Activated CD4-positive, alpha-beta memory T cell treated with anti-CD3 and anti-CD28 coated beads for 36 hours (primary cell): ENCODE measurements at regions not wholly inside any gene's neighbourhood (a gene's known extent, or its start where the extent isn't known, plus 50 kb on each side); places are given as distances from the start of the nearest gene placed in this dataset.

Experiments
- CTCF ChIA-PET: fragments of 350-600 bp; sonication (Branson Sonifier 250); formaldehyde crosslinking; loops from one replicate; lab custom pipeline; 2021; ENCODE audit warnings: antibody characterized with exemption, inconsistent platforms; lab: Charles Lee
- POLR2A ChIA-PET: fragments of 350-600 bp; sonication (Branson Sonifier 250); formaldehyde crosslinking; loops from one replicate; lab custom pipeline; 2021; ENCODE audit warnings: antibody characterized with exemption; lab: Charles Lee
- DNase-seq: peaks from one replicate; pipeline ENCODE4 v3.0.0-alpha.2; 2020
- H3K27ac Mint-ChIP-seq: one replicate; pipeline ENCODE4 v1.8.0; 2021; ENCODE audit warnings: mixed read lengths
- H3K27me3 Mint-ChIP-seq: one replicate; pipeline ENCODE4 v1.8.0; 2021; ENCODE audit warnings: mixed read lengths
- H3K36me3 Mint-ChIP-seq: one replicate; pipeline ENCODE4 v1.8.0; 2021; ENCODE audit warnings: mixed read lengths
- H3K4me1 Mint-ChIP-seq: one replicate; pipeline ENCODE4 v1.8.0; 2021; ENCODE audit warnings: low read depth, mixed read lengths
- H3K4me3 Mint-ChIP-seq: one replicate; pipeline ENCODE4 v1.8.0; 2021; ENCODE audit warnings: mild to moderate bottlenecking, mixed read lengths
- H3K9me3 Mint-ChIP-seq: one replicate; pipeline ENCODE4 v1.8.0; 2021; ENCODE audit warnings: mixed read lengths
- intact Hi-C: fragments of 100-400 bp; cut with micrococcal nuclease; formaldehyde crosslinking; loops from one replicate; pipeline ENCODE4 v1.15.1; 2023

GRCh38 chr18:51653507-51654213, 456.2 kb upstream of the MEX3C start:
- CTCF ChIA-PET: no interaction called here
- no peak overlapping the region for H3K27ac Mint-ChIP-seq
- H3K9me3 Mint-ChIP-seq: no peaks in the 10 kb centered on the region
- POLR2A ChIA-PET: no interaction called here
- peaks cover 5% of the 10 kb centered on the region for H3K27me3 Mint-ChIP-seq
- no peaks in the 10 kb centered on the region for H3K36me3 Mint-ChIP-seq
- H3K4me1 Mint-ChIP-seq: peaks cover 5% of the 10 kb centered on the region
- intact Hi-C loops: no loop called here
- DNase-seq: no peak
- no peak overlapping the region for H3K4me3 Mint-ChIP-seq

- Mint-ChIP-seq H3K4me3 (no peak overlapping the region), H3K9me3 (no peaks in the 10 kb centered on the region), H3K27me3 (peaks cover 5% of the 10 kb centered on the region), H3K4me1 (peaks cover 5% of the 10 kb centered on the region), H3K27ac (no peak overlapping the region), H3K36me3 (no peaks in the 10 kb centered on the region)
- DNase-seq: no peak
- ChIA-PET CTCF (no interaction called here), POLR2A (no interaction called here)
- intact Hi-C loops: no loop called here
Measured at GRCh38 chr18:51654488-51655326, 457.2 kb upstream of the MEX3C start.

GRCh38 chr18:51655327-51655698, 457.8 kb upstream of the MEX3C start:
- POLR2A ChIA-PET: no interaction called here
- H3K4me3 Mint-ChIP-seq: no peak overlapping the region
- DNase-seq: peak; percentile 27
- CTCF ChIA-PET: no interaction called here
- H3K27me3 Mint-ChIP-seq: peaks cover 5% of the 10 kb centered on the region
- H3K36me3 Mint-ChIP-seq: no peaks in the 10 kb centered on the region
- H3K9me3 Mint-ChIP-seq: no peaks in the 10 kb centered on the region
- intact Hi-C loops: no loop called here
- H3K27ac Mint-ChIP-seq: no peak overlapping the region
- peaks cover 5% of the 10 kb centered on the region for H3K4me1 Mint-ChIP-seq

GRCh38 chr18:51656249-51656648, 458.8 kb upstream of the MEX3C start:
- H3K36me3 Mint-ChIP-seq: no peaks in the 10 kb centered on the region
- CTCF ChIA-PET: no interaction called here
- H3K4me1 Mint-ChIP-seq: peaks cover 5% of the 10 kb centered on the region
- H3K4me3 Mint-ChIP-seq: no peak overlapping the region
- POLR2A ChIA-PET: no interaction called here
- H3K9me3 Mint-ChIP-seq: no peaks in the 10 kb centered on the region
- peaks cover 5% of the 10 kb centered on the region for H3K27me3 Mint-ChIP-seq
- no peak for DNase-seq
- H3K27ac Mint-ChIP-seq: no peak overlapping the region
- intact Hi-C loops: no loop called here

GRCh38 chr18:51658436-51658835, 461.0 kb upstream of the MEX3C start:
- H3K36me3 Mint-ChIP-seq: no peaks in the 10 kb centered on the region
- H3K27ac Mint-ChIP-seq: no peak overlapping the region
- intact Hi-C loops: no loop called here

GRCh38 chr18:51659781-51660180, 462.3 kb upstream of the MEX3C start:
- ChIA-PET POLR2A (no interaction called here), CTCF (no interaction called here)
- DNase-seq: no peak
- Mint-ChIP-seq H3K36me3 (no peaks in the 10 kb centered on the region), H3K27ac (no peak overlapping the region), H3K9me3 (no peaks in the 10 kb centered on the region), H3K27me3 (peaks cover 5% of the 10 kb centered on the region), H3K4me1 (peaks cover 5% of the 10 kb centered on the region), H3K4me3 (no peak overlapping the region)
- intact Hi-C loops: no loop called here

More at GRCh38 chr18:51658436-51658835, 461.0 kb upstream of the MEX3C start:
- Mint-ChIP-seq H3K4me1 (peaks cover 5% of the 10 kb centered on the region), H3K9me3 (no peaks in the 10 kb centered on the region), H3K27me3 (peaks cover 5% of the 10 kb centered on the region), H3K4me3 (no peak overlapping the region)
- ChIA-PET POLR2A (no interaction called here), CTCF (no interaction called here)
- no peak for DNase-seq

GRCh38 chr18:51660188-51660715, 462.8 kb upstream of the MEX3C start:
- intact Hi-C loops: no loop called here
- ChIA-PET CTCF (no interaction called here), POLR2A (no interaction called here)
- DNase-seq: no peak
- Mint-ChIP-seq H3K27ac (no peak overlapping the region), H3K4me3 (no peak overlapping the region), H3K36me3 (no peaks in the 10 kb centered on the region), H3K9me3 (no peaks in the 10 kb centered on the region), H3K27me3 (peaks cover 6% of the 10 kb centered on the region), H3K4me1 (peaks cover 5% of the 10 kb centered on the region)

GRCh38 chr18:51664236-51664635, 466.8 kb upstream of the MEX3C start:
- CTCF ChIA-PET: no interaction called here
- Mint-ChIP-seq H3K27me3 (peaks cover 13% of the 10 kb centered on the region), H3K27ac (no peak overlapping the region), H3K4me3 (no peak overlapping the region), H3K4me1 (no peaks in the 10 kb centered on the region), H3K9me3 (no peaks in the 10 kb centered on the region), H3K36me3 (no peaks in the 10 kb centered on the region)
- intact Hi-C loops: no loop called here
- no peak for DNase-seq
- POLR2A ChIA-PET: no interaction called here

- Mint-ChIP-seq H3K9me3 (no peaks in the 10 kb centered on the region), H3K27me3 (peaks cover 16% of the 10 kb centered on the region), H3K36me3 (no peaks in the 10 kb centered on the region), H3K4me3 (no peak overlapping the region), H3K27ac (no peak overlapping the region), H3K4me1 (no peaks in the 10 kb centered on the region)
- CTCF ChIA-PET: no interaction called here
- DNase-seq: no peak
- intact Hi-C loops: loop anchor here (5.0 kb wide), 2 partner anchors 554 to 1026 kb away; no protein-coding TSS in a partner anchor
- POLR2A ChIA-PET: no interaction called here
Measured at GRCh38 chr18:51666763-51667191, 469.3 kb upstream of the MEX3C start.

- H3K4me3 Mint-ChIP-seq: no peak overlapping the region
- POLR2A ChIA-PET: no interaction called here
- H3K27ac Mint-ChIP-seq: no peak overlapping the region
- intact Hi-C loops: loop anchor here (2.0 to 5.0 kb wide), 3 partner anchors 53 to 1024 kb away; no protein-coding TSS in a partner anchor
- no peaks in the 10 kb centered on the region for H3K9me3 Mint-ChIP-seq
- DNase-seq: peak; percentile 66
- no peaks in the 10 kb centered on the region for H3K4me1 Mint-ChIP-seq
- H3K27me3 Mint-ChIP-seq: peaks cover 16% of the 10 kb centered on the region
- CTCF ChIA-PET: interaction anchor here (0.6 to 1.9 kb wide), 9 partner anchors 19 to 1189 kb away, joined by 3 to 10 read pairs (median 3); no protein-coding TSS in a partner anchor
- no peaks in the 10 kb centered on the region for H3K36me3 Mint-ChIP-seq
Measured at GRCh38 chr18:51668101-51668500, 470.6 kb upstream of the MEX3C start.

GRCh38 chr18:51668607-51669006, 471.1 kb upstream of the MEX3C start:
- Mint-ChIP-seq H3K4me3 (no peak overlapping the region), H3K9me3 (no peaks in the 10 kb centered on the region), H3K27ac (no peak overlapping the region), H3K36me3 (no peaks in the 10 kb centered on the region), H3K27me3 (peaks cover 16% of the 10 kb centered on the region), H3K4me1 (no peaks in the 10 kb centered on the region)
- ChIA-PET POLR2A (no interaction called here), CTCF (interaction anchor here (0.6 to 1.9 kb wide), 5 partner anchors 19 to 1190 kb away, joined by 3 to 10 read pairs (median 3); no protein-coding TSS in a partner anchor)
- intact Hi-C loops: loop anchor here (2.0 to 5.0 kb wide), 3 partner anchors 52 to 1024 kb away; no protein-coding TSS in a partner anchor
- DNase-seq: no peak

GRCh38 chr18:51686590-51686989, 489.1 kb upstream of the MEX3C start:
- ChIA-PET POLR2A (no interaction called here), CTCF (no interaction called here)
- Mint-ChIP-seq H3K27me3 (no peaks in the 10 kb centered on the region), H3K4me3 (no peak overlapping the region), H3K27ac (no peak overlapping the region), H3K9me3 (no peaks in the 10 kb centered on the region), H3K4me1 (no peaks in the 10 kb centered on the region), H3K36me3 (no peaks in the 10 kb centered on the region)
- intact Hi-C loops: no loop called here
- DNase-seq: no peak
